ENCODE measurements at regions not wholly inside any gene's neighbourhood (a gene's known extent, or its start where the extent isn't known, plus 50 kb on each side); places are given as distances from the start of the nearest gene placed in this dataset.

GRCh38 chr16:9322769-9323168, 231.3 kb downstream of the HAPSTR1 start:
- Histone ChIP-seq H3K27me3 (no peaks in the 10 kb centered on the region), H3K36me3 (no peaks in the 10 kb centered on the region), H3K4me1 (no peaks in the 10 kb centered on the region), H3K9me3 (no peaks in the 10 kb centered on the region), H3K4me3 (no peak overlapping the region), H3K27ac (no peak overlapping the region)
- no peak for DNase-seq
- TF ChIP-seq CTCF (IDR thresholded peaks at IDR 0.05) (no peak), POLR2A (IDR thresholded peaks at IDR 0.05) (no peak)

GRCh38 chr16:9323170-9323569, 231.7 kb downstream of the HAPSTR1 start:
- Histone ChIP-seq H3K4me1 (no peaks in the 10 kb centered on the region), H3K27me3 (no peaks in the 10 kb centered on the region), H3K9me3 (no peaks in the 10 kb centered on the region), H3K27ac (no peak overlapping the region), H3K4me3 (no peak overlapping the region), H3K36me3 (no peaks in the 10 kb centered on the region)
- no peak for DNase-seq
- TF ChIP-seq POLR2A (IDR thresholded peaks at IDR 0.05), result no peak
- TF ChIP-seq CTCF (IDR thresholded peaks at IDR 0.05), result no peak

GRCh38 chr16:9327253-9327652, 235.8 kb downstream of the HAPSTR1 start:
- DNase-seq, result no peak

GRCh38 chr16:9328411-9328810, 237.0 kb downstream of the HAPSTR1 start:
- no peak overlapping the region for H3K27ac ChIP-seq
- H3K27me3 ChIP-seq, result no peaks in the 10 kb centered on the region
- no peak for DNase-seq
- no peaks in the 10 kb centered on the region for H3K36me3 ChIP-seq
- H3K4me3 ChIP-seq, result no peak overlapping the region
- H3K9me3 ChIP-seq, result no peaks in the 10 kb centered on the region
- no peaks in the 10 kb centered on the region for H3K4me1 ChIP-seq
- TF ChIP-seq CTCF (IDR thresholded peaks at IDR 0.05) (no peak), POLR2A (IDR thresholded peaks at IDR 0.05) (no peak)

More at GRCh38 chr16:9327253-9327652, 235.8 kb downstream of the HAPSTR1 start:
- H3K27me3 ChIP-seq, result no peaks in the 10 kb centered on the region
- no peaks in the 10 kb centered on the region for H3K9me3 ChIP-seq
- H3K36me3 ChIP-seq, result no peaks in the 10 kb centered on the region
- H3K27ac ChIP-seq, result no peak overlapping the region
- H3K4me3 ChIP-seq, result no peak overlapping the region
- H3K4me1 ChIP-seq, result no peaks in the 10 kb centered on the region
- TF ChIP-seq POLR2A (IDR thresholded peaks at IDR 0.05) (no peak), CTCF (IDR thresholded peaks at IDR 0.05) (no peak)

- Histone ChIP-seq H3K27ac (no peak overlapping the region), H3K4me1 (no peaks in the 10 kb centered on the region), H3K36me3 (no peaks in the 10 kb centered on the region), H3K4me3 (no peak overlapping the region), H3K9me3 (no peaks in the 10 kb centered on the region), H3K27me3 (no peaks in the 10 kb centered on the region)
- TF ChIP-seq CTCF (IDR thresholded peaks at IDR 0.05), result no peak
- TF ChIP-seq POLR2A (IDR thresholded peaks at IDR 0.05), result no peak
- DNase-seq, result no peak
Observed at GRCh38 chr16:9330095-9330494, 238.7 kb downstream of the HAPSTR1 start.

GRCh38 chr16:9331503-9331902, 240.1 kb downstream of the HAPSTR1 start:
- Histone ChIP-seq H3K27me3 (no peaks in the 10 kb centered on the region), H3K27ac (no peak overlapping the region), H3K9me3 (no peaks in the 10 kb centered on the region), H3K4me3 (no peak overlapping the region), H3K36me3 (no peaks in the 10 kb centered on the region), H3K4me1 (no peaks in the 10 kb centered on the region)
- TF ChIP-seq POLR2A (IDR thresholded peaks at IDR 0.05), result no peak
- no peak for TF ChIP-seq CTCF (IDR thresholded peaks at IDR 0.05)
- DNase-seq, result no peak
